ENCODE measurements at regions not wholly inside any gene's neighbourhood (a gene's known extent, or its start where the extent isn't known, plus 50 kb on each side); places are given as distances from the start of the nearest gene placed in this dataset.

GRCh38 chr2:195308163-195308562 lies 348.9 kb upstream of the SLC39A10 start:
- TF ChIP-seq EP300 (IDR thresholded peaks at IDR 0.05) (no peak), CTCF (IDR thresholded peaks at IDR 0.05) (no peak)

All from suprapubic skin (tissue), 3 donors.